ENCODE measurements at regions not wholly inside any gene's neighbourhood (a gene's known extent, or its start where the extent isn't known, plus 50 kb on each side); places are given as distances from the start of the nearest gene placed in this dataset.
A peak's percentile ranks its signal among the peaks of the same experiment; 100 is the strongest.

DNA sequence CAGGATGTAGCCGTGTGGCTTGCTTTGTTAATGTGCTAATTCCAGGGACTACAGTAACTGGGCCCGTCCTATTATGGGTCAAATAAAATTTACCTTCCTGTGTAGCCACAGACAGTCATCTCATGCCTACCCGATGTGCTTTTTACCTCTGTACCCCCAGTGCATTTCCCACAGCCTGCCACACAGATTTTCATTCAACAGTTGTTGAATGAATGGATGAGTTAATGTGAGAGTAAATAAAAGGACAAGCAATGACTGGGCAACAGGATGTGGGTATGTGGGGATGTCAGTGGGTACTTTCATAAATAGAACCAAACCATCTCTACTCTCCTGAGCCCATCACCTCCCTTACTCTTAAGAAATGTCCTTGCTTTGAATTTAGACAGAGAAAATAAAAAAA, 441.2 kb upstream of the ZNF462 start:
- no peak overlapping the region for H3K9ac ChIP-seq (ENCODE audit: low read length)
- no peaks in the 10 kb centered on the region for H3K9me3 ChIP-seq (ENCODE audit: control insufficient read depth, low read length)
- peak overlapping the region in 1 of 2 experiments; percentile 28 for H3K4ac ChIP-seq (ENCODE audit: low read depth in 1 of 2, low read length in 2 of 2)
- H4K8ac ChIP-seq (ENCODE audit: low read length): no peak overlapping the region
- no peak overlapping the region for H3K4me3 ChIP-seq (ENCODE audit: insufficient read depth in 1 of 2, low read depth in 1 of 2, low read length in 2 of 2)
- peak overlapping the region; percentile 11 to 40 for H2BK12ac ChIP-seq (ENCODE audit: low read length in 2 of 2)
- no peak overlapping the region for H2BK15ac ChIP-seq (ENCODE audit: low read depth, poor library complexity, severe bottlenecking)
- H4K91ac ChIP-seq (ENCODE audit: low read length): no peak overlapping the region
- H2BK5ac ChIP-seq (ENCODE audit: low read depth, low read length, poor library complexity, severe bottlenecking): no peak overlapping the region
- no peak overlapping the region for H2AFZ ChIP-seq (ENCODE audit: low read depth, low read length)
- H3K18ac ChIP-seq (ENCODE audit: low read depth in 1 of 2, low read length in 2 of 2): peak overlapping the region in 1 of 2 experiments; percentile 42
- H3K14ac ChIP-seq (ENCODE audit: low read length in 2 of 2): peak overlapping the region in 1 of 2 experiments; percentile 33
- no peaks in the 10 kb centered on the region for H3K36me3 ChIP-seq (ENCODE audit: control insufficient read depth in 1 of 2, insufficient read depth in 2 of 2, low read depth in 1 of 2, low read length in 2 of 2)
- no peak overlapping the region for H3K27ac ChIP-seq (ENCODE audit: low read length, poor library complexity, severe bottlenecking)
- peak overlapping the region; percentile 4 for H2BK120ac ChIP-seq (ENCODE audit: low read depth, low read length)
- no peak overlapping the region for H2AK5ac ChIP-seq (ENCODE audit: low read length, severe bottlenecking)
- no peak for DNase-seq
- H3K4me2 ChIP-seq (ENCODE audit: low read length, poor library complexity, severe bottlenecking): no peak overlapping the region
- H3K79me1 ChIP-seq (replicated peaks; ENCODE audit: low read length, poor library complexity, severe bottlenecking): no peaks in the 10 kb centered on the region
- WGBS: 92% methylated on average over 2 of the region's 3 CpGs
- no peak overlapping the region for H3K23ac ChIP-seq (ENCODE audit: low read length in 2 of 2)
- H3K27me3 ChIP-seq (ENCODE audit: control insufficient read depth in 1 of 2, insufficient read depth in 1 of 2, low read length in 2 of 2): no peaks in the 10 kb centered on the region
- H3K4me1 ChIP-seq (ENCODE audit: control insufficient read depth, insufficient read depth, low read depth, low read length): peaks cover 8% of the 10 kb centered on the region

DNA sequence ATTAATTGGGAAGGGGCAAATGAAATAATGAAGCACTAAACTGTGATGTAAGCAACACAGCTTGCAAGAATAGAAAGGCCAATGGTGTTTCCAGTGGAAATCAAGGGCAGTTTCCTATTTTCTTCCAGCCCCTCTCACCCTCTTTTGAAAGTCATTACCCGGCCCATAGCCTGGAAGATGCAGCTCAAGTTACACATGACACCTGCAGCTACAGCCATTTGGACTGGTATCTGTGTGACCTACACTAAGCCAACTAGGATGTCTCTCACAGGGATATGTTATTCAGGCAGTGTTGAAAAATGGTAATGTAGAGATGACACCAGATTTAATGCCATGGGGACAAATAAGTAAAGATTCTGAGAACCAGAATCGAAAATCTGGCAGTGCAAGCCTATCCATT, 439.4 kb upstream of the ZNF462 start:
- Histone ChIP-seq H3K18ac (ENCODE audit: low read depth in 1 of 2, low read length in 2 of 2) (no peak overlapping the region), H3K4me2 (ENCODE audit: low read length, poor library complexity, severe bottlenecking) (no peak overlapping the region), H3K9ac (ENCODE audit: low read length) (no peak overlapping the region), H4K91ac (ENCODE audit: low read length) (no peak overlapping the region), H4K8ac (ENCODE audit: low read length) (no peak overlapping the region), H3K14ac (ENCODE audit: low read length in 2 of 2) (no peak overlapping the region), H3K4ac (ENCODE audit: low read depth in 1 of 2, low read length in 2 of 2) (no peak overlapping the region), H2AFZ (ENCODE audit: low read depth, low read length) (no peak overlapping the region), H3K27me3 (ENCODE audit: control insufficient read depth in 1 of 2, insufficient read depth in 1 of 2, low read length in 2 of 2) (no peaks in the 10 kb centered on the region), H3K36me3 (ENCODE audit: control insufficient read depth in 1 of 2, insufficient read depth in 2 of 2, low read depth in 1 of 2, low read length in 2 of 2) (no peaks in the 10 kb centered on the region), H3K27ac (ENCODE audit: low read length, poor library complexity, severe bottlenecking) (no peak overlapping the region), H2AK5ac (ENCODE audit: low read length, severe bottlenecking) (no peak overlapping the region), H3K4me1 (ENCODE audit: control insufficient read depth, insufficient read depth, low read depth, low read length) (peaks cover 8% of the 10 kb centered on the region), H2BK15ac (ENCODE audit: low read depth, poor library complexity, severe bottlenecking) (no peak overlapping the region), H2BK120ac (ENCODE audit: low read depth, low read length) (no peak overlapping the region), H3K79me1 (replicated peaks; ENCODE audit: low read length, poor library complexity, severe bottlenecking) (no peaks in the 10 kb centered on the region), H2BK5ac (ENCODE audit: low read depth, low read length, poor library complexity, severe bottlenecking) (no peak overlapping the region), H3K9me3 (ENCODE audit: control insufficient read depth, low read length) (no peaks in the 10 kb centered on the region), H2BK12ac (ENCODE audit: low read length in 2 of 2) (no peak overlapping the region), H3K23ac (ENCODE audit: low read length in 2 of 2) (no peak overlapping the region), H3K4me3 (ENCODE audit: insufficient read depth in 1 of 2, low read depth in 1 of 2, low read length in 2 of 2) (no peak overlapping the region)
- WGBS: 96% methylated on average over 2 of the region's 2 CpGs
- DNase-seq: no peak

DNA sequence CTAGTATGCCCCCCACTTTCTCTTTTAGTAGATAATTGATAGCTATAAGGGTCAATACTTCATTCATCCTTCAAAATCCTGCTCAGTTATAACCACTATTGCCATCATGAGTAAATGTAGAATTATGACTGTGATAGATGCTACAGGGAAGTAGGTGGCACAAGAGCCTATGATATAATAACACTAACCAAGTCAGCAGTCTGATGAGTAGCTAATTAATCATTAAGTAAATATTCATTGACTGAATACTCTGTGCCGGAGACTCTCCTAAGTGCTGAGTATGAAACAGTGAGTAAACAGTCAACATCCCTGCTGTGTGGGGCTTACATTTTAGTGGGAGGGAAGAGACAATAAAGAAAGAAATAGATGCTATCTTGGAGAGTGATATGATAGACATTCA, 430.3 kb upstream of the ZNF462 start:
- Histone ChIP-seq H3K9ac (ENCODE audit: low read length) (no peak overlapping the region), H3K4me2 (ENCODE audit: low read length, poor library complexity, severe bottlenecking) (no peak overlapping the region), H2BK5ac (ENCODE audit: low read depth, low read length, poor library complexity, severe bottlenecking) (no peak overlapping the region), H3K36me3 (ENCODE audit: control insufficient read depth in 1 of 2, insufficient read depth in 2 of 2, low read depth in 1 of 2, low read length in 2 of 2) (no peaks in the 10 kb centered on the region), H3K9me3 (ENCODE audit: control insufficient read depth, low read length) (no peaks in the 10 kb centered on the region), H2BK15ac (ENCODE audit: low read depth, poor library complexity, severe bottlenecking) (no peak overlapping the region), H2AK5ac (ENCODE audit: low read length, severe bottlenecking) (no peak overlapping the region), H2BK12ac (ENCODE audit: low read length in 2 of 2) (no peak overlapping the region), H3K79me1 (replicated peaks; ENCODE audit: low read length, poor library complexity, severe bottlenecking) (no peaks in the 10 kb centered on the region), H3K14ac (ENCODE audit: low read length in 2 of 2) (no peak overlapping the region), H4K8ac (ENCODE audit: low read length) (no peak overlapping the region), H3K27ac (ENCODE audit: low read length, poor library complexity, severe bottlenecking) (no peak overlapping the region), H2BK120ac (ENCODE audit: low read depth, low read length) (no peak overlapping the region), H4K91ac (ENCODE audit: low read length) (no peak overlapping the region), H3K4me1 (ENCODE audit: control insufficient read depth, insufficient read depth, low read depth, low read length) (no peaks in the 10 kb centered on the region), H3K23ac (ENCODE audit: low read length in 2 of 2) (no peak overlapping the region), H3K27me3 (ENCODE audit: control insufficient read depth in 1 of 2, insufficient read depth in 1 of 2, low read length in 2 of 2) (no peaks in the 10 kb centered on the region), H3K4ac (ENCODE audit: low read depth in 1 of 2, low read length in 2 of 2) (no peak overlapping the region), H3K18ac (ENCODE audit: low read depth in 1 of 2, low read length in 2 of 2) (no peak overlapping the region), H2AFZ (ENCODE audit: low read depth, low read length) (no peak overlapping the region), H3K4me3 (ENCODE audit: insufficient read depth in 1 of 2, low read depth in 1 of 2, low read length in 2 of 2) (no peak overlapping the region)
- no peak for DNase-seq
- WGBS: 58% methylated on average over 1 of the region's 1 CpG

DNA sequence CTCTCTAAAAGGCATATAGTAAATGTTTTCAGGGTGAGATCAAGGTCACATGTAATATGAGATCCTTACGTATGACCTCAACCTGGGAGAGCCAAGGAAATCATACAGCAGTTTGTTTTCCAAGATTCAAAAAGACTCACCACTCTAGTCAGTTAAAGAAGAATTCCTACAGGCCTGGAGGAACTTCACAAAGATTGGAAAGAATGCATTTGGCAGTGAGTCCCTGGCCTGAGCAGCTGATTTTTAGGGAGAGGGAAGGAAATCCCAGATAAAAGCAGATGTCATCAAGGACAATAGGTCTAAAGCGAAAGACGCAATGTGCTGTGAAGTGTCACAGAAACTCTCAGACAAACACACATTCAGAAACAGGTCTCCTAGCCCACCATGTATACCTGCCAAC, 424.0 kb upstream of the ZNF462 start:
- Histone ChIP-seq H3K18ac (ENCODE audit: low read depth in 1 of 2, low read length in 2 of 2) (no peak overlapping the region), H3K79me1 (replicated peaks; ENCODE audit: low read length, poor library complexity, severe bottlenecking) (no peaks in the 10 kb centered on the region), H3K4ac (ENCODE audit: low read depth in 1 of 2, low read length in 2 of 2) (no peak overlapping the region), H3K14ac (ENCODE audit: low read length in 2 of 2) (no peak overlapping the region), H2AK5ac (ENCODE audit: low read length, severe bottlenecking) (no peak overlapping the region), H2BK15ac (ENCODE audit: low read depth, poor library complexity, severe bottlenecking) (no peak overlapping the region), H3K23ac (ENCODE audit: low read length in 2 of 2) (no peak overlapping the region), H3K27me3 (ENCODE audit: control insufficient read depth in 1 of 2, insufficient read depth in 1 of 2, low read length in 2 of 2) (no peaks in the 10 kb centered on the region), H2BK120ac (ENCODE audit: low read depth, low read length) (no peak overlapping the region), H2BK5ac (ENCODE audit: low read depth, low read length, poor library complexity, severe bottlenecking) (no peak overlapping the region), H2BK12ac (ENCODE audit: low read length in 2 of 2) (no peak overlapping the region), H3K9me3 (ENCODE audit: control insufficient read depth, low read length) (no peaks in the 10 kb centered on the region), H3K36me3 (ENCODE audit: control insufficient read depth in 1 of 2, insufficient read depth in 2 of 2, low read depth in 1 of 2, low read length in 2 of 2) (no peaks in the 10 kb centered on the region), H3K4me2 (ENCODE audit: low read length, poor library complexity, severe bottlenecking) (no peak overlapping the region), H3K27ac (ENCODE audit: low read length, poor library complexity, severe bottlenecking) (no peak overlapping the region), H4K91ac (ENCODE audit: low read length) (no peak overlapping the region), H4K8ac (ENCODE audit: low read length) (no peak overlapping the region), H3K4me1 (ENCODE audit: control insufficient read depth, insufficient read depth, low read depth, low read length) (no peaks in the 10 kb centered on the region), H3K9ac (ENCODE audit: low read length) (no peak overlapping the region), H3K4me3 (ENCODE audit: insufficient read depth in 1 of 2, low read depth in 1 of 2, low read length in 2 of 2) (no peak overlapping the region), H2AFZ (ENCODE audit: low read depth, low read length) (no peak overlapping the region)
- no peak for DNase-seq
- WGBS: 88% methylated on average over 1 of the region's 3 CpGs

Measured in mesenchymal stem cell (in vitro differentiated cells and primary cell).